D721Med (cell line): ENCODE measurements at regions not wholly inside any gene's neighbourhood (a gene's known extent, or its start where the extent isn't known, plus 50 kb on each side); places are given as distances from the start of the nearest gene placed in this dataset.

Experiments used
- DNase-seq: peaks from one replicate; pipeline ENCODE4 v3.0.0; 2011; ENCODE audit warnings: low spot score; ENCODE audit not compliant: insufficient read length
- FAIRE-seq: peaks from 2 replicates; lab custom pipeline; 2011; peaks lifted over from hg19 to GRCh38; lab: Jason Lieb, UNC
- CTCF ChIP-seq: IDR thresholded peaks from 2 replicates; pipeline ENCODE4 v1.5.1; 2012; ENCODE audit warnings: mild to moderate bottlenecking, control low read depth; ENCODE audit not compliant: insufficient read depth; ENCODE audit errors: missing control alignments

DNA sequence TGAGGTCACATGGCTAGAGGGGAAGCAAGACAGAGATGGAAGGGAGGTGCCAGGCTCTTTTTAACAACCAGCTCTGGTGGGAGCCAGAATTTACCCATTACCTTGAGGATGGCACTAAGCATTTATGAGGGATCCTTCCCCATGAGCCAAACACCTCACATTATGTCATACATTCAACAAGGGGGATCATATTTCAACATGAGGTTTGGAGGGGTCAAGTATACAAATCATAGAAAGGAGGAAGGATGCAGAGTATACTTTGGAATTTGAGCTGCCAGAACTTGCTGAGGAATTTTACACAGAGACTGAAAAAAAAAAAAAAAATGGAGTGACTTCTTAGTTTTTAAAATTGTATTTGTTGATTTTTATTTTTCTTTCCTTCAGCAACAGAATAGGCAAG, 891.4 kb downstream of the CCDC85A start:
- FAIRE-seq (no peak), DNase-seq (no peak)
- no peak for TF ChIP-seq CTCF

GRCh38 chr2:57080035-57080434, 896.2 kb downstream of the CCDC85A start:
- TF ChIP-seq CTCF, result no peak
- FAIRE-seq, result no peak

DNA sequence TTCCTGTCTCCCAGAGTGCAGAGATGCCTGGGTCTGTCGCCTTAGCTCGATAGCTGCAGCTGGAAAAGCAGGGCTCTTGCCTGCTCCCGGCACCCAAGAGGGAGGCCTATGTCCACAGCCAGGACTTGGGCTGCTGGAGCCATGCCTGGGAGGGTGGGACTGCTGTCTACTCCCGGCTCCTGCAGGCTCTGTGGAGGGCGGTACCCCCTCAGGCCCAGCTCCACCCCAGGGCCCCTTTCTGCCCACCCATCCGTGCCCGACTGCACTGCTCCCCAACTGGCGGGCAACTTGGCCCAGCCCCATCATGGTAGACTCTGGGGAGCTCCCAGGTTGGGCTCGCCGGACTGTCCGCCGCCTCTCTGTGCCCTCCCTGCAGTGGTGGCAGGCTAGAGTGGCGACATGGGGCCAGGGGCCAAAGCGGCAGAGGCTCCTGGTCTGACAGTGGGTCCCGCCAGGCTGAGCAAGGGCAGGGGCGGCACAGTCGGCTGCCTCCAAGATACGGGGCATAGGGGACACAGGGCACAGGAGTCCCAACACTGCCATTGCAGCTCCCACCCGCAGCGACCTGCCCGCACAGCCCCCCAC, 901.0 kb downstream of the CCDC85A start:
- FAIRE-seq, result no peak
- DNase-seq, result no peak
- no peak for TF ChIP-seq CTCF

More at GRCh38 chr2:57080035-57080434, 896.2 kb downstream of the CCDC85A start:
- DNase-seq, result no peak

GRCh38 chr2:57093020-57093419, 909.2 kb downstream of the CCDC85A start:
- TF ChIP-seq CTCF, result no peak
- DNase-seq (no peak), FAIRE-seq (no peak)

GRCh38 chr2:57097855-57098254, 914.1 kb downstream of the CCDC85A start:
- no peak for FAIRE-seq
- no peak for TF ChIP-seq CTCF
- no peak for DNase-seq

DNA sequence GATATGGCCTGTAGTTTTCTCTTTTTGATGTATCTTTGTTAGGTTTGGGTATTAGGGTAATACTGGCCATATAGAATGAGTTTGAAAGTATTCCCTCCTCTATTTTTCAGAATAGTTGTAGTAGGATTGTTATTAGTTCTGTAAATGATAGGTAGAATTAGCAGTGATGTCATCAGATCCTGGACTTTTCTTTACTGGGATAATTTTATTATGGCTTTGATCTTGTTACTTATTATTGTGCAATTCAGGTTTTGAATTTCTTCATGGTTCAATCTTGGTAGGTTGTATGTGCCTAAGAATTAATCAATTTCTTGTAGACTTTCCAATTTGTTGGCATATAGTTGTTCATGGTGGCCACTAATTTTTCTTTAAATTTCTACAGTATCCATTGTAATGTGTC, 916.6 kb downstream of the CCDC85A start:
- DNase-seq (no peak), FAIRE-seq (no peak)
- TF ChIP-seq CTCF, result no peak

- TF ChIP-seq CTCF, result no peak
- FAIRE-seq, result no peak
- no peak for DNase-seq
Measured at GRCh38 chr2:57105694-57106093, 921.9 kb downstream of the CCDC85A start.
